ENCODE measurements at regions not wholly inside any gene's neighbourhood (a gene's known extent, or its start where the extent isn't known, plus 50 kb on each side); places are given as distances from the start of the nearest gene placed in this dataset.

DNA sequence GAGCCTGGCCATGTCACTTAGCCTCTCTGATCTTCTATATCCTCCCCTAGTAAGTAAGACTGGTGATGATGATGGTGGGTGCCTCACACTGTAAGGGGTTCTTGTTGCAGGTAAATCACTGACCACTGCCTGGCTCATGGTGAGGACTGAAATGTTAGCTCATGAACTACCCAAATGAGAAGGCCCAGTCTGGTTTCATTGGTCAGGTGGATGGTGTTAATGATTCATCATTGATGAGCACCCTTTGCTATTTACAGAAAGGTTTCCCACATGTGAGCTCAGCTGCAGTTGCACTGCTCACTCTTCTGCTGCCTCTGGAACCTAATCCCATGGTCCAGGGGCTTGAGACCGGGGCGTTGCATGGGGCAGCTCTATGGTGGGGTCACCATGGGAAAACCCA, 417.7 kb downstream of the PRDM2 start:
- no peak for DNase-seq (ENCODE audit: low read depth)
- TF ChIP-seq CTCF (conservative IDR thresholded peaks at IDR 0.05; ENCODE audit: control insufficient read depth, insufficient read depth, low read depth, low read length), result no peak
- no peak overlapping the region for H3K4me3 ChIP-seq (ENCODE audit: control insufficient read depth, low read depth, low read length)

GRCh38 chr1:14118691-14119485, 418.9 kb downstream of the PRDM2 start:
- no peak for TF ChIP-seq CTCF (conservative IDR thresholded peaks at IDR 0.05; ENCODE audit: control insufficient read depth, insufficient read depth, low read depth, low read length)
- H3K4me3 ChIP-seq (ENCODE audit: control insufficient read depth, low read depth, low read length), result no peak overlapping the region
- DNase-seq (ENCODE audit: low read depth), result no peak

DNA sequence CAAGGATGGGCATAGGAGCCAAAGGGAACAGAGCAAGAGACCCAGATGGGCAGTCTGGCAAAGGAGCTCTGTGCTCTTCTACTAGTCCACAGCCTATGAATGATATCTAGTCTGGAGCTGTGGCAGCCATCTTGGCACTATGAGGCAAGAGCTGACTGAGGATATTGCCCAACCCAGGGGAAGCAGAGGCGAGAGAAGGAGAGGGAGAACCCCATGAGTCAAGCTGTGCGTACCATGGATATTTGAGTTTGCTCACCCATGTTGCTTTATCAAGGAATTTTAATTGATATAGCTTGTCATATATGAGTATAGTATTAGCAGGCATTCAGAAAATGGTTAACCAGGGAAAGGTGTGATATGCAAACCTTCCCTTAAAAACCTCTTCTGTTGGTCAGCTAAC, 420.9 kb downstream of the PRDM2 start:
- DNase-seq (ENCODE audit: low read depth), result peak; percentile 32
- no peak for TF ChIP-seq CTCF (conservative IDR thresholded peaks at IDR 0.05; ENCODE audit: control insufficient read depth, insufficient read depth, low read depth, low read length)
- no peak overlapping the region for H3K4me3 ChIP-seq (ENCODE audit: control insufficient read depth, low read depth, low read length)

- no peak for TF ChIP-seq CTCF (conservative IDR thresholded peaks at IDR 0.05; ENCODE audit: control insufficient read depth, insufficient read depth, low read depth, low read length)
- no peak overlapping the region for H3K4me3 ChIP-seq (ENCODE audit: control insufficient read depth, low read depth, low read length)
- no peak for DNase-seq (ENCODE audit: low read depth)
These were observed 428.1 kb downstream of the PRDM2 start for GRCh38 chr1:14128096-14128495.

DNA sequence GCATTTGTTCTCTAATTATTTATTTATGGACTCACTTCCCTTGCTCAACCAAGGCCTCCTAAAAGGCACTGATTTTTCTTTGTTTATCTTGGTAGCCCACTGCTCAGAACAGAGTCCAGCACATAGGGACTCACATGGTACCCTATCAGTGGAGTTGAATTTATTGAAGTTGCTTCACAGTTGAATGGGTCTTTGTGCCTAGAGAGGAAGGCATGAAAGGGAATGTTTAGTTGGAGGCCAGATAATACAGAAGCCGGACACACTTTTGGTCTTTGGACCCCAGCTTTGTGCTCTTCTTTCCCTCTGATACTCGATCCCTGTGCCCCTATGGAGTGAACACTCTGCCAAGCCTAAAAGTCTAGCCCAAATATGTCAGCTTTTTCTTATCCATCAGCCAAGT, 429.0 kb downstream of the PRDM2 start:
- no peak overlapping the region for H3K4me3 ChIP-seq (ENCODE audit: control insufficient read depth, low read depth, low read length)
- no peak for TF ChIP-seq CTCF (conservative IDR thresholded peaks at IDR 0.05; ENCODE audit: control insufficient read depth, insufficient read depth, low read depth, low read length)
- DNase-seq (ENCODE audit: low read depth), result no peak

- no peak overlapping the region for H3K4me3 ChIP-seq (ENCODE audit: control insufficient read depth, low read depth, low read length)
- no peak for DNase-seq (ENCODE audit: low read depth)
- no peak for TF ChIP-seq CTCF (conservative IDR thresholded peaks at IDR 0.05; ENCODE audit: control insufficient read depth, insufficient read depth, low read depth, low read length)
These were observed 435.1 kb downstream of the PRDM2 start for GRCh38 chr1:14135070-14135469.
